ENCODE measurements at regions not wholly inside any gene's neighbourhood (a gene's known extent, or its start where the extent isn't known, plus 50 kb on each side); places are given as distances from the start of the nearest gene placed in this dataset.
"Not testable (repeated sequence)": the region's sequence is repeated elsewhere in the genome, so short reads cannot be mapped to it uniquely, and the experiment has no call there.

- H3K36me3 ChIP-seq: no peaks in the 10 kb centered on the region
- no peaks in the 10 kb centered on the region for H3K27me3 ChIP-seq
- H3K4me1 ChIP-seq: no peaks in the 10 kb centered on the region
- TF ChIP-seq EP300 (IDR thresholded peaks at IDR 0.05) (no peak), POLR2AphosphoS5 (IDR thresholded peaks at IDR 0.05) (no peak), POLR2A (IDR thresholded peaks at IDR 0.05) (no peak)
- TF ChIP-seq, protein P1, sequence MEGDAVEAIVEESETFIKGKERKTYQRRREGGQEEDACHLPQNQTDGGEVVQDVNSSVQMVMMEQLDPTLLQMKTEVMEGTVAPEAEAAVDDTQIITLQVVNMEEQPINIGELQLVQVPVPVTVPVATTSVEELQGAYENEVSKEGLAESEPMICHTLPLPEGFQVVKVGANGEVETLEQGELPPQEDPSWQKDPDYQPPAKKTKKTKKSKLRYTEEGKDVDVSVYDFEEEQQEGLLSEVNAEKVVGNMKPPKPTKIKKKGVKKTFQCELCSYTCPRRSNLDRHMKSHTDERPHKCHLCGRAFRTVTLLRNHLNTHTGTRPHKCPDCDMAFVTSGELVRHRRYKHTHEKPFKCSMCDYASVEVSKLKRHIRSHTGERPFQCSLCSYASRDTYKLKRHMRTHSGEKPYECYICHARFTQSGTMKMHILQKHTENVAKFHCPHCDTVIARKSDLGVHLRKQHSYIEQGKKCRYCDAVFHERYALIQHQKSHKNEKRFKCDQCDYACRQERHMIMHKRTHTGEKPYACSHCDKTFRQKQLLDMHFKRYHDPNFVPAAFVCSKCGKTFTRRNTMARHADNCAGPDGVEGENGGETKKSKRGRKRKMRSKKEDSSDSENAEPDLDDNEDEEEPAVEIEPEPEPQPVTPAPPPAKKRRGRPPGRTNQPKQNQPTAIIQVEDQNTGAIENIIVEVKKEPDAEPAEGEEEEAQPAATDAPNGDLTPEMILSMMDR (IDR thresholded peaks at IDR 0.05): no peak
- no peak overlapping the region for H3K27ac ChIP-seq
- WGBS: 73% methylated on average over 7 of the region's 7 CpGs
- no peak for DNase-seq (ENCODE audit: low spot score in 2 of 2)
- no peak overlapping the region for H3K4me3 ChIP-seq
- H3K9me3 ChIP-seq: peaks cover 8% of the 10 kb centered on the region
These were observed 683.1 kb upstream of the PRR20A start for GRCh38 chr13:56457535-56458190.

GRCh38 chr13:56459286-56459685 is 681.4 kb upstream of the PRR20A start:
- Histone ChIP-seq H3K27ac (no peak overlapping the region), H3K4me3 (no peak overlapping the region), H3K36me3 (no peaks in the 10 kb centered on the region), H3K4me1 (no peaks in the 10 kb centered on the region), H3K9me3 (peaks cover 2% of the 10 kb centered on the region), H3K27me3 (no peaks in the 10 kb centered on the region)
- TF ChIP-seq POLR2A (IDR thresholded peaks at IDR 0.05) (no peak), POLR2AphosphoS5 (IDR thresholded peaks at IDR 0.05) (no peak), EP300 (IDR thresholded peaks at IDR 0.05) (no peak)
- TF ChIP-seq, protein P1 (IDR thresholded peaks at IDR 0.05): no peak
- DNase-seq (ENCODE audit: low spot score in 2 of 2): no peak
- 96% methylated on average over 1 of the region's 1 CpG for WGBS

DNA sequence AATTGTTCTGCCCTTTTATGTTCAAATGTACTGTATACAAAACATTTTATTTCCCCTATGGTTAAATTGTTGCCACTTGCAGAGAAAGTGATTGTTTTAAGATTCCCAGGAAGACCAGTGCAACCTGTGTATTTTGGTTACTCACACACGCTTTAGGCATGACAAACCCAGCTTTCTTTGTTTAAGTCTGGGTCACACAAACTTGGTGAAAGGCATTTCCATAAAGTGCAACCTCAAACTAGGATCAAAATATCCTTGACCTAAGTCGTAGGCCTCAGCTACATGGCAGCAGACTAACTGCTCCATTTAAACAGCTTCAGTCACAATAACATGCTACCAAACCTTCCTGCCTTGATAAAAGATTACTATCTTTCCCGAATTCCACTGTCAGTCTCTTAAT is 639.0 kb upstream of the PRR20A start:
- WGBS: 51% methylated on average over 3 of the region's 3 CpGs
- H3K9me3 ChIP-seq: no peaks in the 10 kb centered on the region
- no peak for DNase-seq (ENCODE audit: low spot score in 2 of 2)
- H3K27me3 ChIP-seq: no peaks in the 10 kb centered on the region
- H3K27ac ChIP-seq: no peak overlapping the region
- TF ChIP-seq, protein P1 (IDR thresholded peaks at IDR 0.05): no peak
- no peak for TF ChIP-seq POLR2AphosphoS5 (IDR thresholded peaks at IDR 0.05)
- TF ChIP-seq POLR2A (IDR thresholded peaks at IDR 0.05): no peak
- no peak for TF ChIP-seq EP300 (IDR thresholded peaks at IDR 0.05)
- no peak overlapping the region for H3K4me3 ChIP-seq
- H3K4me1 ChIP-seq: no peaks in the 10 kb centered on the region
- no peaks in the 10 kb centered on the region for H3K36me3 ChIP-seq

DNA sequence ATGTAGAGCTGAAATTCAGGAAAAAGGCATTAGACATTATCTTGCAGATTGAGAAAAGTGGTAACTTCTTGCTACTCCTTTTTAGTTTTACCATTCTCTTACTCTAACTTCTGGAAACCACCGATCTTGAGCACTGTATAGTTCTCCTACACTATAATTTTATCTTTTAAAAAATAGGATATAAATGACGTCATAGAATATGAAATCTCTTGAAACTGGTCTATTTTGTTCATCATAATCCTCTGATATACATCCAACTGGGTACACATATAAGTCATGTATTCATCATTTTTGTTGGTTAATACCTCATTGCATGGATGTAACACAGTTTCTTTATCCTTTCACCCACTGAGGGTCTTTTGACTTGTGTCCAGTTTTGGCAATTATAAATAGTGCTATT is 629.9 kb upstream of the PRR20A start:
- no peaks in the 10 kb centered on the region for H3K27me3 ChIP-seq
- no peak for DNase-seq (ENCODE audit: low spot score in 2 of 2)
- no peak overlapping the region for H3K4me3 ChIP-seq
- 88% methylated on average over 2 of the region's 2 CpGs for WGBS
- no peaks in the 10 kb centered on the region for H3K9me3 ChIP-seq
- no peak for TF ChIP-seq POLR2A (IDR thresholded peaks at IDR 0.05)
- TF ChIP-seq POLR2AphosphoS5 (IDR thresholded peaks at IDR 0.05): no peak
- TF ChIP-seq, protein P1 (IDR thresholded peaks at IDR 0.05): no peak
- no peak for TF ChIP-seq EP300 (IDR thresholded peaks at IDR 0.05)
- H3K36me3 ChIP-seq: no peaks in the 10 kb centered on the region
- H3K27ac ChIP-seq: no peak overlapping the region
- H3K4me1 ChIP-seq: no peaks in the 10 kb centered on the region

- H3K27me3 ChIP-seq; DNase-seq (ENCODE audit: low spot score in 2 of 2); H3K4me3 ChIP-seq; H3K9me3 ChIP-seq; H3K4me1 ChIP-seq; H3K36me3 ChIP-seq; H3K27ac ChIP-seq: not testable (repeated sequence)
- WGBS: 81% methylated on average over 2 of the region's 2 CpGs
These were observed 628.4 kb upstream of the PRR20A start for GRCh38 chr13:56512336-56512735.

DNA sequence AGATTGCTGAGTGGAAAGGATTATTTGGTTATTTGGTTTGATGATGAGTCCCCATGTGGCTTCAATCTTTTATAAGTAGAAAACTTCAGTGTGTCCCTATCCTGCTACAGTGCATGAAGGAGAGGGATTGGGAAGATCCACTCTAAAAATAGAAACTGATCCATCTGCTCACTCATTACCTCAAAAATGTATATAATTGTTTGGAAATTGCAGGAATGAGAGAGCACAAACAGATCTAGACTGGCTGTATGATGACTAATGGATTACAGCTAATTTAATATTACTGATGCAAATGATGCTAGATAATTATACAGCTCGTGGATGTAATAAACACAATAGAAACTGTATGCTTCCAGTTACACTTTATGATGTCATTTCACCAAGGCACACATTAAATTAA is 625.3 kb upstream of the PRR20A start:
- H3K36me3 ChIP-seq: no peaks in the 10 kb centered on the region
- no peak overlapping the region for H3K27ac ChIP-seq
- no peaks in the 10 kb centered on the region for H3K9me3 ChIP-seq
- no peak overlapping the region for H3K4me3 ChIP-seq
- TF ChIP-seq, protein P1 (IDR thresholded peaks at IDR 0.05): no peak
- no peak for TF ChIP-seq POLR2AphosphoS5 (IDR thresholded peaks at IDR 0.05)
- TF ChIP-seq EP300 (IDR thresholded peaks at IDR 0.05): no peak
- TF ChIP-seq POLR2A (IDR thresholded peaks at IDR 0.05): no peak
- no peaks in the 10 kb centered on the region for H3K27me3 ChIP-seq
- DNase-seq (ENCODE audit: low spot score in 2 of 2): no peak
- WGBS: 52% methylated on average over 1 of the region's 1 CpG
- H3K4me1 ChIP-seq: no peaks in the 10 kb centered on the region

Measured in suprapubic skin (tissue), 4 donors.